HEK293T (cell line): ENCODE measurements at regions not wholly inside any gene's neighbourhood (a gene's known extent, or its start where the extent isn't known, plus 50 kb on each side); places are given as distances from the start of the nearest gene placed in this dataset.
"Not testable (repeated sequence)": the region's sequence is repeated elsewhere in the genome, so short reads cannot be mapped to it uniquely, and the experiment has no call there.

Source experiments
- CTCF ChIA-PET: fragments of 350-600 bp; formaldehyde crosslinking; extraction: SDS; loops from one replicate; lab custom pipeline; 2021; ENCODE audit warnings: antibody characterized with exemption, inconsistent platforms; lab: Yijun Ruan, JAX
- POLR2A ChIA-PET: fragments of 350-600 bp; formaldehyde crosslinking; extraction: SDS; loops from one replicate; lab custom pipeline; 2020; ENCODE audit warnings: antibody characterized with exemption, inconsistent platforms; lab: Yijun Ruan, JAX
- DNase-seq: peaks from one replicate; pipeline ENCODE4 v3.0.0; 2012; ENCODE audit warnings: mixed read lengths; ENCODE audit errors: extremely low spot score
- ARNT ChIP-seq: fragments of 450-650 bp; IDR thresholded peaks from 2 replicates; pipeline ENCODE4 v1.6.1; 2017; ENCODE audit warnings: mild to moderate bottlenecking
- BHLHE40 ChIP-seq: fragments of 450-650 bp; IDR thresholded peaks from 2 replicates; pipeline ENCODE4 v1.6.1; 2016; ENCODE audit warnings: mild to moderate bottlenecking, moderate library complexity, borderline replicate concordance
- CTBP1 ChIP-seq: fragments of 450-650 bp; IDR thresholded peaks from 2 replicates; pipeline ENCODE4 v1.6.1; 2016; ENCODE audit warnings: borderline replicate concordance
- ELF4 ChIP-seq: fragments of 450-650 bp; IDR thresholded peaks from 2 replicates; pipeline ENCODE4 v1.6.1; 2017; ENCODE audit warnings: antibody characterized with exemption
- FOXA1 ChIP-seq: fragments of 450-650 bp; IDR thresholded peaks from 2 replicates; pipeline ENCODE4 v1.6.1; 2016; ENCODE audit warnings: mild to moderate bottlenecking
- FOXK2 ChIP-seq: fragments of 450-650 bp; IDR thresholded peaks from 2 replicates; pipeline ENCODE4 v1.6.1; 2016; ENCODE audit warnings: mild to moderate bottlenecking
- FOXM1 ChIP-seq: fragments of 450-650 bp; IDR thresholded peaks from 2 replicates; pipeline ENCODE4 v1.6.1; 2017; ENCODE audit warnings: mild to moderate bottlenecking, borderline replicate concordance
- HDGF ChIP-seq: fragments of 450-650 bp; IDR thresholded peaks from 2 replicates; pipeline ENCODE4 v1.6.1; 2017; ENCODE audit warnings: antibody characterized with exemption, borderline replicate concordance
- L3MBTL2 ChIP-seq: fragments of 450-650 bp; conservative IDR thresholded peaks from 2 replicates; pipeline ENCODE4 v1.6.1; 2016; ENCODE audit warnings: mild to moderate bottlenecking
- LEF1 ChIP-seq: fragments of 450-650 bp; IDR thresholded peaks from 2 replicates; pipeline ENCODE4 v1.6.1; 2017; ENCODE audit warnings: mild to moderate bottlenecking, borderline replicate concordance
- NFRKB ChIP-seq: fragments of 450-650 bp; IDR thresholded peaks from 2 replicates; pipeline ENCODE4 v1.6.1; 2016; ENCODE audit warnings: mild to moderate bottlenecking, moderate library complexity
- SP1 ChIP-seq: fragments of 450-650 bp; IDR thresholded peaks from 2 replicates; pipeline ENCODE4 v1.6.1; 2017
- SUZ12 ChIP-seq: fragments of 450-650 bp; IDR thresholded peaks from 2 replicates; pipeline ENCODE4 v1.6.1; 2016; ENCODE audit warnings: mild to moderate bottlenecking
- TARDBP ChIP-seq: fragments of 450-650 bp; IDR thresholded peaks from 2 replicates; pipeline ENCODE4 v1.6.1; 2016
- ZNF384 ChIP-seq: fragments of 450-650 bp; IDR thresholded peaks from 2 replicates; pipeline ENCODE4 v1.6.1; 2016
- TF ChIP-seq, protein P1 (sequence below): fragments of 450-650 bp; IDR thresholded peaks from 2 replicates; pipeline ENCODE4 v1.6.1; 2016

- no peak for DNase-seq
- TF ChIP-seq, protein P1, sequence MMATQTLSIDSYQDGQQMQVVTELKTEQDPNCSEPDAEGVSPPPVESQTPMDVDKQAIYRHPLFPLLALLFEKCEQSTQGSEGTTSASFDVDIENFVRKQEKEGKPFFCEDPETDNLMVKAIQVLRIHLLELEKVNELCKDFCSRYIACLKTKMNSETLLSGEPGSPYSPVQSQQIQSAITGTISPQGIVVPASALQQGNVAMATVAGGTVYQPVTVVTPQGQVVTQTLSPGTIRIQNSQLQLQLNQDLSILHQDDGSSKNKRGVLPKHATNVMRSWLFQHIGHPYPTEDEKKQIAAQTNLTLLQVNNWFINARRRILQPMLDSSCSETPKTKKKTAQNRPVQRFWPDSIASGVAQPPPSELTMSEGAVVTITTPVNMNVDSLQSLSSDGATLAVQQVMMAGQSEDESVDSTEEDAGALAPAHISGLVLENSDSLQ, result no peak
- TF ChIP-seq ZNF384 (no peak), TARDBP (no peak), LEF1 (no peak), CTBP1 (no peak), BHLHE40 (no peak), ARNT (no peak), L3MBTL2 (no peak), ELF4 (no peak), SUZ12 (no peak), FOXK2 (no peak)
- ChIA-PET POLR2A (no interaction called here), CTCF (no interaction called here)
These were observed 70.2 kb upstream of the ID2 start for GRCh38 chr2:8611700-8612099.

GRCh38 chr2:8612734-8613179 is 69.1 kb upstream of the ID2 start:
- no peak for DNase-seq
- POLR2A ChIA-PET, result no interaction called here
- TF ChIP-seq TARDBP (no peak), FOXK2 (no peak), ARNT (no peak), BHLHE40 (no peak), HDGF (no peak), ZNF384 (no peak), SUZ12 (no peak)
- CTCF ChIA-PET, result no interaction called here

GRCh38 chr2:8613207-8613999 is 68.5 kb upstream of the ID2 start:
- CTCF ChIA-PET, DNase-seq, POLR2A ChIA-PET: not testable (repeated sequence)

DNA sequence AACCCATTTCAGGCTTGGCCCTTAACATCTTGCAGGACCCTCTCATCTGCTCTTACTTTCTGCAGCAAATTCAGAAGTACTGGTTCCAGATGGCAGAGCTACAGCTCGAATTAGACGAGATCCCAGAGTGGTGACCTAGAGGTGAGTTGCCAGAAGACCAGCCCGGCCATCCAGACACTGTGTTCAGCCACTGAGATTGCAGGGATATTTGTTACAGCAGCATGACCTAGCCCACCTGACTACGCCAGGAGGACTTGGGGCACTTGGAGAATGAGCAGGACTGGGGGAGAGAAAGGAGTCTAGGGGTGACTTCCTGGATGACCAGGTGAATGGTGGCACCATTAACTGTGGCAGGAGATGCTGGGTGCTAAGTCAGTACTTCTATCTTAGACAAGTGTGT is 67.2 kb upstream of the ID2 start:
- DNase-seq, result no peak
- TF ChIP-seq SP1 (no peak), LEF1 (no peak), HDGF (no peak), FOXK2 (no peak), TARDBP (no peak), CTBP1 (no peak), ZNF384 (no peak), SUZ12 (no peak)
- TF ChIP-seq, protein P1, result no peak
- CTCF ChIA-PET, result interaction anchor here (0.5 kb wide), 1 partner anchor 24 kb away, joined by 3 read pairs; no protein-coding TSS in a partner anchor
- POLR2A ChIA-PET, result no interaction called here

- CTCF ChIA-PET, result no interaction called here
- POLR2A ChIA-PET, result no interaction called here
- TF ChIP-seq LEF1 (no peak), SUZ12 (no peak), FOXK2 (no peak), BHLHE40 (no peak), FOXA1 (no peak), TARDBP (no peak), CTBP1 (no peak), FOXM1 (no peak), HDGF (no peak), SP1 (no peak), ZNF384 (no peak), NFRKB (no peak), ELF4 (no peak), L3MBTL2 (no peak), ARNT (no peak)
- TF ChIP-seq, protein P1, result no peak
- no peak for DNase-seq
These were observed 66.6 kb upstream of the ID2 start for GRCh38 chr2:8615252-8615575.

- ChIA-PET CTCF (no interaction called here), POLR2A (no interaction called here)
- TF ChIP-seq ELF4, result no peak
- no peak for TF ChIP-seq ZNF384
- no peak for TF ChIP-seq LEF1
- TF ChIP-seq BHLHE40, result no peak
- no peak for TF ChIP-seq FOXA1
- TF ChIP-seq, protein P1, result no peak
- no peak for TF ChIP-seq TARDBP
- no peak for TF ChIP-seq ARNT
- TF ChIP-seq SUZ12, result no peak
- no peak for DNase-seq
These were observed 66.1 kb upstream of the ID2 start for GRCh38 chr2:8615576-8616281.
